ENCODE measurements at regions not wholly inside any gene's neighbourhood (a gene's known extent, or its start where the extent isn't known, plus 50 kb on each side); places are given as distances from the start of the nearest gene placed in this dataset.
"Not testable (repeated sequence)": the region's sequence is repeated elsewhere in the genome, so short reads cannot be mapped to it uniquely, and the experiment has no call there.

DNA sequence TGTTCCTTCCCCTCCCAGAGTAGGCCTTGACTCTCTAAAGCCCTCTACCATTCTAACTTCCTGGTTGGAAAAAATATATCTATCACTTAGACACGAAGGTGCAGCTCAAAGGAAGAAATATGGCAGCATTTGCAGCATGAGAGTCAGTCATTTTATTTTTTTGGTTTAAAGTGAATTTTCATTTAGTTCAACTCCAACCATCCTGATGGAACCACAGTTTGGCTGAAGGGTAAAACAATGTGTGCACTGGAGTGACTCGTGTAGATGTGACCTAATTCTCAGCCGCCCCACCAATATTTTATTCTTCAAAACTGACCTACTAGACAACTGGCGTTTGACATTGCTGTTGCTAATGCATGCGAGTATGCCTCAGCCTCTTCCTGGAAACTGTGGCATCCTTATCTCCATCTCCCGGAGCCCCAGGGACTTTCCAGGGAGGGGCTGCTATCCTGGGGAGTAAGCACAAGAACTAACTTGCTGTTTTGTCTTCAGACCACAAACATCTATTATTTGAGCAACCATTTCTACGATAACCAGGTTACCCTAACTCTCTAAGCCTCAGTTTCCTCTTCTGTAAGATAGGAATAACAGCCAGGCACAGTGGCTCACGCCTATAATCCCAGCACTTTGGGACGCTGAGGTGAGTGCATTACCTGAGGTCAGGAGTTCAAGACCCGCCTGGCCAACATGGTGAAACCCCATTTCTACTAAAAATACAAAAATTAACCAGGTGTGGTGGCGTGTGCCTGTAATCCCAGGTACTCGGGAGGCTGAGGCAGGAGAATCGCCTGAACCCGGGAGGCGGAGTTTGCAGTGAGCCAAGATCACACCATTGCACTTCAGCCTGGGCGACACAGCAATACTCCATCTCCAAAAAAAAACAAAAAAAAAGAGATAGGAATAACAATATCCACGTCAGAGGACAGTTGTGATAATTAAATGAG, 148.7 kb upstream of the JARID2 start:
- peak; percentile 16 for DNase-seq

DNA sequence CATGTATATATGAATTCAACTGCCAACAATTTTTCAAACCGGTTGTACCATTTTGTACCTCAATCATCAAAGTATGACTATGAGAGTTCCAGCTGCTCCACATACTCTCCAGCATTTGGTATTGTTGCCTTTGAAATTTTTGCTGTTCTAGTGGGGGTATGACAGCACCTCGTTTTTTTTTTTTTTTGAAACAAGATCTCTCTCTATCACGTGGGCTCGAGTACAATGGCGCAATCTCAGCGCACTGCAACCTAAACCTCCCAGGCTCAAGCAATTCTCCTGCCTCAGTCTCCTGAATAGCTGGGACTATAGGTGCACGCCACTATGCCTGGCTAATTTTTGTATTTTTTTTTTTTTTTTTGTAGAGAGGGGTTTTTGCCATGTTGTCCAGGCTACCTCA, 144.7 kb upstream of the JARID2 start:
- DNase-seq = no peak

DNA sequence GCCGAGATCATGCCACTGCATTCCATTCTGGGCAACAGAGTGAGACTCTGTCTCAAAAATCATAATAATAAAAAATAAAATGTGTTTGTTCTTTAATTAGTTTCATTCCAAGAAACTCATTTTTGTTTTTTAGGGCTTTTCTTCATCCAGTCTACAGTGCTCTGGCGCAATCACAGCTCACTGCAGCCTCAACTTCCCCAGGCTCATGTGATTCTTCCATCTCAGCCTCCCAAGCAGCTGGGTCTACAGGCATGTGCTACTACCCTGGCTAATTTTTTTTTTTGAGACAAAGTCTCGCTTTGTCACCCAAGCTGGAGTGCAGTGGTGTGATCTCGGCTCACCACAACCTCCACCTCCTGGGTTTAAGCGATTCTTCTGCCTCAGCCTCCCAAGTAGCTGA, 143.6 kb upstream of the JARID2 start:
- DNase-seq = peak; percentile 50

DNA sequence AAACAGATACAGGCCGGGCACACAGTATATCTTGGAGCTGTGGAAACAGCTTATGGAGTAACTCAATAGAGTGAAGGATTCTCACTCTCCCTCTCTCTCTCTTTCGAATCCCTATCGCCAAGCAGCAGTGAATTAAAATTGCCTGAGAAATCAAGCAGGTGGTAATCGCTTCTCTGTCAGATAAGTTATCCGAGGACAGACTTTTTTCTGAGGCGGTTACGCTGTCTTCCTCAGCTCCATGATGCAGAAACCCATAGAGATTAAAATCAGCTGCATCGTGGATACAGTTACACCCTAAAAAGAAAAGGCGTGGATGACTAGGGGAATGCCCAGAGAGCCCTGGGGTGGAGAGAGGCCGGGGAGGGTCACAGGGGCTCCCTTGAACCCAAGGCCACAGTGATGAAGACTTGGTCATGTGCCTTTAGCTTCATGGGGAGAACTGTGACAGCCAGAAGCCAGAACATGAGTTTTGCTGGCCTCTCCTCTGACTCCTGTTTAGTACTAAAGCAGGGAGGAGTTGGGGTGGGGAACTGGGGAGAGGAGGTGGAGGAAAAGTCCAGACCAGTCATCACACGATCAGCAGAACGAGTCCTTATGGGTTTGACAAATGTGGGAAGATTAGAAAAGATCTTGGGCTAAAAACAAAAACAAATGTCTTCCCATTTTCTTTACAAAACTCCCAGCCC, 138.8 kb upstream of the JARID2 start:
- DNase-seq = peak; percentile 25

DNA sequence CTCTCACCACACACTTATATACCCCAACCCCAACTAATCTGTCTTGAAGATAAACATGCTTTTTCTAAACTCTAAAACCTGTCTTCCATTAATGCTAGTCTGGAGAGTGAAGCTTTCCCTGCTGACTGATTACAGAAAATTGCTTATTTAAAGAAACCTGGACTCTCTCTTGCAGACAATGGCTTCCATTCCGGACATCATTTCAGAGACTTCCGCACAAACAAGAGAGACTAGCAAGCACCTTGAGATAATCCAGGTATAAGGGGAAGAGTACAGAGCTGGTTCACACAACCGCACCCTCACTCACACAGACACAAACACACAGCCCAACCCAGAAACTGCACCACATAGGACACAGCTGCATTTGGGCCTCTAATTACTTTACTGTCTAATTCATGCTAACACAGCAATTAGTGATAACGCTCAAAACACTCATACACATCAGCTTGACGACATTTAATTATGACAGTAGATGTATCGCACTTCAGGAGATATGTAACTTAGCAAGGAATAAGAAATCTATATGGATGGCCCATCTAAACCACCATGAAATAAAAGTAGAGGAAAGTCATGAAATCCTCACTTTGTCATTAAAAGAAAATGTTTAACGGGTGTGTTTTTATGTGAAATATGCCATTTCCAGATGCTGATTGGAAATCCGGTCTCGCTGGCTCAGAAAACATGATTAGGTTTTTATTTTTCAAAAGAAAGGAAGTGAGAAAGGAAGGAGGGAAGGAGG, 138.1 kb upstream of the JARID2 start:
- DNase-seq = no peak

DNA sequence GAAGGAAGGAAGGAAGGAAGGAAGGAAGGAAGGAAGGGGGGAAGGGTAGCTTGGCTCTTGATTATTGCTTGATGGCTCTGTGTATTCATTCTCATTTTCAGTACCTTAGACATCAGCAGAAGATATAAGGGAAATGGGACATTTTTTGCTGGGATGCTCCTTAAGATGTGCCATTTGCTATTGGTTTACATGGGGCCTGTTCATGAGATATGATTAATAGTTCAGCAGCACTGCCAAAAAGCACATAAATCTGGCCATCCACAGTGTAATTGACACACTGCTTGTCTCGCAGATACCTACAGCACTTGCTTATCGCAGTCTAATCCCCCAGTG, 137.5 kb upstream of the JARID2 start:
- no peak for DNase-seq

DNA sequence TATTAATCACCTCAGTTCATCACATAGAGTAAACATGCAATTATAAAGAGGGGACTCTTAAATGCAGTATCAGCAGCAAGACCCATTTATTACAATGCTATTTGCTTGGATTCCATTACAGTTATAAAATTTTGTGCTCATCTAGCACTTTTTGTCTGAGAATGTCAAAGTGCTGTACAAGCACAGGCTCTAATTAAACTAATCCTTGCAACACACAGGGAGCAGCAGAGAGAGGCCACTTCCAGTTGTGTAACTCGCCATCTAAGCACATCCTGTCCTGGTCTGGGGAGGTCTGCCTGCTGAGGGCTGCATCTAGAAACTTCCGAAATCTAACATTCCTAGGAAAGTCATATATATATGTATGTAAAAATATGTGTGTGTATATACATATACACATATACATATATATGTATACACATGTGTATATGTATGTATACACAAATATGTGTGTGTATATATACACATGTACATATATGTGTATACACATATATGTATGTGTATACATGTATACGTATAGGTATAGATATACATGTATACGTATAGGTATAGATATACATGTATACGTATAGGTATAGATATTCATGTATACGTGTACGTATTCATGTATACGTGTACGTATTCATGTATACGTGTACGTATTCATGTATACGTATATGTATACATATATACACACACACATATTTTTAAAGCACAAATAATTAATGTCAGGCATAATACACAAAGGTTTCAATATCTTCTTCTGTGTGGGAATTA, 136.4 kb upstream of the JARID2 start:
- peak; percentile 49 for DNase-seq

DNA sequence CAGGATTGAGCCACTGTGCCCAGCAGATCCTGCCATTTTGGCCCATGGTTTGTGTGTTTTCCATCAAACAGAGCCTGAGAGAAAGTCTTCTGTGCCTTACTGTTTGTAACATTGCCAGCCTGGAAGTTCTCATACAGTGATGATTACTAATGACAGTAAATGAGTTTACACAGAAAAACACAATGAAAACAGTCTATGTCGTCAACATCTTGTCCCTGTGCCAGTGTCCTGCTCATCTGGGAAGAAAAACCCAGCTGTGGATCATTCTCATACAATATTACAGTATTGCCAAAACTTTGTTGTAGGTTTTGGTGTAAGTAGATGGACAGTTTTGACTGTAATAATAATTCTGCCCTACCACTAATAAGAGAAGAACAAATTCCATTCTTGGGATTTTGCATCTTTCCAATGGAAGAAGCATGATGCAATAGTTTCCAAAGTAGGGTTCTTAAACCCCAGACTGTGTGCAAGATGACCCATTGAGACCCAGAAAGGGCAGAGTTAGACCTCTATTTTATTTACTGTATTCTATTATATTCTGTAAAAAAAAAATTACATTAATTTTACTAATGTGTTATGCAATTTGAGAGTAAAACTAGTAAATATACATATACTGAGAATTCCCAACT, 135.0 kb upstream of the JARID2 start:
- peak; percentile 3 for DNase-seq

DNA sequence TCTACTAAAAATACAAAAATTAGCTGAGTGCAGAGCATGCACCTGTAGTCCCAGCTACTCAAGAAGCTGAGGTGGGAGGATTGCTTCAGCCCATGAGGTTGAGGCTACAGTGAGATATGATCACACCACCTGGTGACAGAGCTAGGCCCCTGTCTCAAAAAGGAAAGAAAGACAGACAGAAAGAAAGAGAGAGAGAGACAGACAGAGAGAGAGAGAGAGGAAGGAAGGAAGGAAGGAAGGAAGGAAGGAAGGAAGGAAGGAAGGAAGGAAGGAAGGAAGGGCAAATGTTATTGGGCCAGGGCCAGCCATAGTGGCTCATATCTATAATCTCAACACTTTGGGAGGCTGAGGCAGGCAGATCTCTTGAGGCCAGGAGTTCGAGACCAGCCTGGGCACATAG, 134.3 kb upstream of the JARID2 start:
- not testable (repeated sequence) for DNase-seq

DNA sequence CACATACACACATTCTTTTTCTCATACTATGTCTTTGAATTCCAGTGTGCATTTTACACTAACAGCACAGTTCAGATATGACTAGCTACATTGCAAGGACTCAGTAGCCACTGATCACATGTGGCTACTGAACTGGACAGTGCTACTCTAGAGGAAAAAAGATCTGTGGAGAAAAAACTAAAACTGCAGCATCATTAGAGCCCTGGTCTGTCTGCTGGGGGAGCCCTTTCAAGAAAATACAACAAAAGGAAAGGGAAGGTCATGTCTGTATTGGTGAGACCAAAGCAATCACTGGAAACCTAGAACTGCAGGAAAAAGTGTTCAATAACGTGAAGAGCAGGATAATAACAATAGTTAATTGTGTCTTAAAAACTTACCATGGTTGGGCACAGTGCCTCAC, 132.3 kb upstream of the JARID2 start:
- DNase-seq = no peak

DNA sequence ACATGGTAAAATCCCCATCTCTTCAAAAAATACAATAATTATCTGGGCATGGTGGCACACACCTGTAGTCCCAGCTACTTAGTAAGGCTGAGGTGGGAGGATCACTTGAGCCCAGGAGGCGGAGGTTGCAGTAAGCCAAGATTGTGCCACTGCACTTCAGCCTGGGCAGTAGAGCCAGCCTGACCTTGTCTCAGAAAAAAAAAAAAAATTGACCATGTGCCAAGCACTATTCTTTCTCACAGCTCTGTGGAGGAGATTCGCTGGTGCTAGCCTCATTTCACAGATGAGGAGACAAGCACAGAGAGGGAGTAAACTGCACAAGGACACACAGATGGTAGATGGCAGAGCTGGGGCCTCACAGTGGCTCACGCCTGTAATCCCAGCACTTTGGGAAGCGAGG, 131.8 kb upstream of the JARID2 start:
- no peak for DNase-seq

DNA sequence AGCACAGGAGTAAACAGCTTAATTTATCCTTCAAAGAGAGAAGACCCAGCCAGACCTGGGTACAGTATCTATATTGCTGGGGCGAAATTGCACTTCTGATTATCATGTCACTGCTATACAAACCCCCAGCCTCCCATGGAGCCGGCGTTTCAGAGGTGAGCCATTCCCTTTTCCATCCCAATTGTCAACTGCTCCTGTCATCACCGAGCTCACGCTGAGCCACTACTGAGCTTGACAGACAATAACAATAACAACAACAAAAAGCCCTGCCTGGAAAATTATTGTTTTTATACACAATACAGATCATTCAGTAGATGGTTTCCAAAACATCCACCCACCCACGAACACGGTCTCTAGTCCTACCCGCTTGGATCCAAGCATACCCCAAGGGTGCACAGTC, 129.0 kb upstream of the JARID2 start:
- no peak for DNase-seq

DNA sequence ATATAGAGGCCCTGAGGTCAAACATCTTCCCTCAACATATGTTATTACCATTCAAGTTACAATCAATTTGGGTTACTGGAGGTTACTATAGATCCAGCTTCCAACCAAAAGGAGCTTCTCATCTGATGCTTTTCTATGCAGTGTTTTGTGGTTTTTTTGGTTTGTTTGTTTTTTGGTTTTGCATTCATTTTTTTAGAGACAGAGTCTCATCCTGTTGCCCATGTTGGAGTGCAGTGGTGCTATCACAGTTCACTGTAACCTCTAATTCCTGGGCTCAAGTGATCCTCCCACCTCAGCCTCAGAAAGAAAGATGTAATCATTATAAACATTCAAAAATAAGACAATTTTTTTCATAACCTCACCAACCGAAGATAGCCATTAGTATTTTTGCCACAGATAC, 124.4 kb upstream of the JARID2 start:
- DNase-seq = no peak

DNA sequence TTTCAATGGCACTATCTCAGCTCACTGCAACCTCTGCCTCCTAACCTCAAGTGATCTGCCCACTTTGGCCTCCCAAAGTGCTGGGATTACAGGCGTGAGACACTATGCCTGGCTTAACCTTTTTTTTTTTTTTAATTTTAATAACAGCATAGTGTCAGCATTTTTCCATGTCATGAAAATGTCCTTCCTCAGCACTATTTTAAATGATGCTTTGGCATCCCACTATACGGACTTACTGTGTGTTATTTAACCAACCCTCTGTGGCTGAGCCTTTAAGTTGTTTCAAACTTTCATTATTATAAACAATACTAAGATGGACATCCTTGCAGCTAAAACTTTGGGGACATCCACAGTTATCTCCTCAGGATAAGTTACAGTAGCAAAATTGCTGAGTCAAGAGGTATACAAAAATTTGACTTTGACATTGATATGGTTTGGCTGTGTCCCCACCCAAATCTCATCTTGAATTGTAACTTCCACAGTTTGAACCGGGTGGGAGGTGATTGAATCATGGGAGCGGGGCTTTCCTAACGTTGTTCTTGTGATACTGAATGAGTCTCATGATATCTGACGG, 123.8 kb upstream of the JARID2 start:
- no peak for DNase-seq

DNA sequence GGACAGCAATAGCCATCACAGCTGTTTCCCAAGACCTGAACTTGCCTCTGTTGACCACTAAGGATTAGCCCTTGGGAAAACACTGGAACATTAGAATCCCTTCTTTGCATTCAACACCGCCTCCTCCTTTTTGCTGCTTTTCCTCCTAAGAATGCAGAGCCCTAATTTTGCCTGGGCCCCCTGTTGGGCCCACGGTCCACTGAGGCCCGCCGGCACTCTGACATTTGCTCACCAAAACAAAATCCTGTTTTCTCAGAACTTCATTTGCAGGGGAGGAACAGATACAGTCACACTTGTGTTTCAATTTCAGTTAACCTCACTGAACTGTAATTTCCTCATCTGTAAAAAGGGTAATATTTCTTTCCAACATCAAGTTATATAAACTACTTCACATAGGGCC, 116.0 kb upstream of the JARID2 start:
- peak; percentile 65 for DNase-seq

DNA sequence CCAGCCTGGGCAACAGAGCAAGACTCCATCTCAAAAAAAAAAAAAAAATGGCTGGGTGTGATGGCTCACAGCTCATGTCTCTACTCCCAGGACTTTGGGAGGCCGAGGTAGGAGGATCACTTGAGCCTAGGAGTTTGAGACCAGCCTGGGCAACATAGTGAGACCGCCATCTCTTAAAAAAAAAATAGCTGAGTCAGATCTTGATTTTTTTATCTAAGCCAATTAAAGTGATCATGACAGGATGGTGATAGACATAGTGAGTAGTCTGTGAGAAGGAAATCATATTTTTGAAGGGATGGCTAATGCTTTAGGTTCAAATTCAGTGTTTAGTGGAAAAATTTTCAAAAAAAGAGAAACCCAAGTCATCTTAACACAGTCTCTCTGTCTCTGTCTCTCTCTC, 114.6 kb upstream of the JARID2 start:
- no peak for DNase-seq

DNA sequence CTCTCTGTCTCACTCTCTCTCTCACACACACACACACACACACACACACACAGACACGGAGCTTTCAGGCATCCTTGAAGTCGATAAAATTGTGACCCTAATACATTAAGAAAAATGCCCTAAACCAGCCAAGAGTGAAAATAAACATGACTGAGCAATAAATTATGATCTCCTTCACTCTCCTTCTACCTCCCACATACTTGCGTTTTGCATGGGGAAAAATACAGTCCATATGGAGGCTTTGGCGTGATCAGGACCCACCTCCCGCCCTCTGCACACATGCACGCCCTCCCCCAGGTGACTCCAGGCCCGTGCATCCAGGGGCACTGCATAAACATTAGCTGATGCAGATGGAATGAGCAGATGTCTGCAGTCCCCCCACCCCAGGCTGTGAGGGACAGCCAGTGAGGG, 114.2 kb upstream of the JARID2 start:
- DNase-seq = no peak

DNA sequence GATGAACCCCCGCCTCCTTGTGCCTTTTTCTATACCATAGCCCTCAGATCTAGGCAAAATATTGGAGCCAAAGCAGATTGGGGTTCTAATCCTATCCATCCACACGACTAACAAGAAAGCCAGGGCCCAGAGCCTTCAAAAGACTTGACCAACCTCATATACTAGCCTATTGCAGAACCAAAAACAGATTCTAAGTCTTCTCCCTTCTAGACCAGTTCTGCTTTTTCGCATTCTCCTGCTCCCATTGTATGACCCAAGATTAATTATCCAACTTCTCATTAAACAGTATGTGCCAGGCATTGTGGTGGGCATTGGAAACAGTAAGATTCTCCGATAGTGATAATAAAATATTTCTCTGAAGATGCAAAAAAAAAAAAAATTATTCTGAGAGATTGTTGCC, 113.7 kb upstream of the JARID2 start:
- DNase-seq = no peak

DNA sequence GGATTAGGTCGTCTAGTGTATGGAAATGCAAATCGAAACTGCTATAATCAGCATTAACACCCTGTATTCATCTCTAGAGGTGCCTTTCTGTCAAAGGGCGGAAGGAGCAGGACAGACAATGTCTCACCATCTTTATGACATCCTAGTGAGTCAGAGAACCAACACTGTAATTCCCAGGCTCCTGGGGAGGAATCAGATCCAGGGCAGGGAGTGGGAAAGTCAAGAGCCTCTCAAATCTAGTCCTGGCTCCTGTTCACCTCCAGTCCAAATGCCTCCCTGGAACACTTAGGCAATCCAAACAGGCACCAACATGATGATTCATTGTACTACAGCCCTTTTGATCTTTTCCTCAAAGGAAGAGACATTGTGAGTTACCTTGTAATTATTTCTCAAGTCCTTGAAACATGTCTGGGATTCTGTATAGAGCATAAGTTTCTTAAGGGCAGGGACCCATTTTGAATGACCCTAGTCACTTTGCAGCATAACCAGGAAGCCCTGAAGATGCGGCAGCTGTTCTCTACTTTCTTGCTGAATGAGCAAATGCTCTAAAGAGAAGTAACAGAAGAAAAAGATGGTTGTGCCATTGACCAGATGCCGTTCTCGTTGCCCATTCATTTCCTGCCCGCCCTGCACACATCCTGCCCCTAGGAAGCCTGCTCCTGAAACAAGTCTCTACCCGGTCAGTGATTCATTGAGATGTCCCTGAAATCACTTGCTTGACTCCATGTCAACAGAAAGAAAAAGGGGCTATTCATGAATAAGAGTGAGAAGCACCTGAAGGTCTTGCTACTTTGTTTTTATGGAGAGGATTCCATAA, 112.8 kb upstream of the JARID2 start:
- DNase-seq = peak; percentile 53

DNA sequence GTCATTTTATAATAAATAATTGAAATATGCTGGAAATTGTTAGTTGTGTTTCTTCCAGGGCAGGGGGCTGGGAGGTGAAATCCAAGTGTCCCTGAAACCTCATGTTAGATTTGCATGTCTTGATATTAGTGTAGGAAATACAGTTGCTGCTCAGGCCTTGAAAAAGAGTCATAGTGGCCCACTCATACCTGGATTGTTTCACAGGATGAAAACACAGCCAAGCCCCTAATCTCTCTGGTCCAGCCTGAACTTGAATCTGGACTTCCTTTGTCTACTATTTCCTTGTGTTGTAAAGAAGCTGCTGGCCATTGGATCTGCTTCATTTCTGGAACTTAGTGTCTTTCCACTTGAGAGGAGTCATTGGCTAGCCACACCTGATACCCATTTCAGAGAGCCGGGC, 108.8 kb upstream of the JARID2 start:
- DNase-seq = no peak

DNA sequence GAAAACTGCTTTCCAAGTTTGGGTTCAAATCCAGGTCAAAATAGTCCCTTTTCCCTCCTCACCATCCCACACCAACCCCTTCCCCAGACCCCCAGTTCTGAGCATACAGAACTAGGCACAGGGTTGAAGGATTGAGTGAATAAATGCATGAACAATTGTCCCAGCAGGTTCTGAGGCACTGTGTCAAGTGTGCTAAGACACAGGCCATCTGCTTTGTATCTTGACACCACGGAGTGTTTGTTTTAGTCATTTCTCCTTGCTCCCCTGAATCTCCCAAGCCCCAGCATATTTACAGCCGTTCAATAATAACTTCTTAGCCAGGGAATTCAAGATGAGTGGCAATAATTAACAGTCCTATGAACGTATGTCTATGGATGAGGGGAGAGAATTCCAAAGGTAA, 102.8 kb upstream of the JARID2 start:
- DNase-seq = no peak

All from suppressor macrophage treated with lipopolysaccharide for 4 hours (primary cell).